HG03460 (cell line): ENCODE measurements at regions not wholly inside any gene's neighbourhood (a gene's known extent, or its start where the extent isn't known, plus 50 kb on each side); places are given as distances from the start of the nearest gene placed in this dataset.

Experiments used
- ATAC-seq: cut with Tn5 transposase; IDR thresholded peaks from one replicate; pipeline ENCODE4 v1.9.1; 2021; ENCODE audit not compliant: unreplicated experiment

DNA sequence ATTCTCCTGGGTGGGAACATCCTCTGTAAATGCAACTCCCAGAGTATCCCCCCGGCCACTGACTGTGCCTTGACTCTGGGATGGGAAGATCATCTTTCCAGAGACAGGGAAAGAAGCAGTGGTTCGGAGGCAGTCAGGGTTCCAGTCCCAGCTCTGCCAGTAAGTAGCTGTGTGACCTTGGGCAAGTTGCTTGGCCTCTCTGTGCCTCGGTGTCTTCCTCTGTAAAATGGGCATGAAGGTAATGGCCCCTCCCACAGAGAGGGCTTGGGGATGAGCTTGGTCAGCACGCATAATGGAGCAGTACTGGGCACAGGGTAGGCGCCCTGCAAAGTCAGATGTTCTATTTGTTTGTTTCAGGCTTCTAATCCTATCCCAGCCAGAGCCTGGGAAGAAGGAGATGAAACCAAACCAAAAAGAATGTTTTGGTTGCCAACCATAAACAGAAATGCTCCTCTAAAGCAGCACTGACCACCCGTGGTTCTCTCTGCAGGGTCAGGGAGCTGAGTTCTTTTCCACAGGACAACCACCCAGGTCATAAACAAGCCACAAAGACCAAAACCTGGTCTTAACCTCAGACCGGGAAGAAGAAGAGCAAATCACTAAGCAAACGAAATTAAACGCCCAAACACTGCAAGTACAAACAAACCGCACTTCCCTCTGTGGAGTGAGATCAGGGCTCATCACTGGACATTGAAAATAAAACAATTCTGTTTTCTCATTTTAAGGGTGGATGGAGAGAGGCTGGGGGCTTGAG lies 381.0 kb upstream of the SULF2 start:
- no peak for ATAC-seq

DNA sequence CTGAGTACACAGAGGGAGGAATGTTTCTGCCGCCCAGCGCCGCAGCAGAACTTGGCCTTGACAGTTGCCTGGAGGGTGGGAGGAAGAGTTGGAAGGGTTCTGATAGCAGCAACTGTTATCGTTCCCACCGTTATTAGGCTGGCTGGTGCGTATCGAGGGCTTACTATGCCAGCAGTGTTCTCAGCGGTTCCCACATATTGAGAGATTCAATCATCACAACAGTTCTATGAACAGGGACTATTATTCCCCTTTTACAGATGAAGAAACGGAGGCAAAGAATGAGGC lies 380.1 kb upstream of the SULF2 start:
- no peak for ATAC-seq

DNA sequence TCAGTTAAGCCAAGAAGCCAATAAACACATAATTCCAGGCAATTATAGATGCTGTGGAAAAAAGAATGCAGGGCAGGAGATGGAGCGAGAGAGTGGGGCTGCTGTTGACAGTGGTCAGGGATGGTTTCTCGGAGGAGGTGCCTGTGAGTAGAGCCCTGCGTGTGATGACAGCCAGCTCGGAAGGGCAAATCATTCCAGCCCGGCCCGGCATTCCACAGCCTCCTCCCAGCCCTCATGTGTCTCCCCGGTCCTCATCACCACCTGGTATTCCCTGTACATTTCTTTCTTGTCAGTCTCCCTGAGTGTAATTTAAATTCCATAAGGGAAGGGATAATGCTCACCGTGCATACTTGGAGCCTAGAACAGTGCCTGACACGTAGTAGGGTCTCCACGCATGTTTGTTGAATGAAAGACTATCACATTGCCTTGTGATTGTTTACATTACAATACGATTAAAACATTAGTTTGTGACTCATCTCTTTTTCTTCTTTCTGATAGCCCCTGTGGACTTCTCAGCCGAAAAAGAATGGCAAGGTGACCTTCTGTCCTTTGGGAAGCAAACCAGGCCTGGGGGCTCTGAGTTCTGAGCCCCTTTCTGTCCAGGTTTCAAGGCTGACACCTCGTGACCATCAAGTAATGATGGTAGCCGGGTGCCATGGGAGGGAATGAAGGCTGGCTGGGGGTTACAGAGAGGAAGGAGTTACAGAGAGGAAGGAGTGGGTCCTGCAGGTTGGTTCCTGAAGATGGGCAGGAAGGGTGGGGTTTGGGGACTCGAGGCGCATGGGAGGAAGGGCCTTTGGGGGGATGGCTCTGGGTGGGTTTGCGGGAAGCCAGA lies 379.5 kb upstream of the SULF2 start:
- ATAC-seq = no peak

DNA sequence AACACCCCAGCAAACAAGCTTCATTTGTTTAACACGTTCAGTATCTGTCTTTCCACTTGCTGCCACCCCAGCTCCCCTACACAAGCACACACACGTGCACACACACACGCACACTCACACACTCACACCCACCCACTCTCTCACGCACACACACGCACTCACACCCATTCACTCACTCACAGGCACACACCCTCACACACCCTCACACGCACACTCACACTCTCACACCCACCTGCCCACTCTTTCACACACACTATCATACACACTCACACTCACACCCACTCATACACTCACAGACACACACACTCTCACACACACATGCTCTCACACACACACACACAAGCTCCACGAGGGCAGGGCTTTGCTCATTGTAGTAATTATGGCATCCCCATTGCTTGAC lies 378.8 kb upstream of the SULF2 start:
- no peak for ATAC-seq

DNA sequence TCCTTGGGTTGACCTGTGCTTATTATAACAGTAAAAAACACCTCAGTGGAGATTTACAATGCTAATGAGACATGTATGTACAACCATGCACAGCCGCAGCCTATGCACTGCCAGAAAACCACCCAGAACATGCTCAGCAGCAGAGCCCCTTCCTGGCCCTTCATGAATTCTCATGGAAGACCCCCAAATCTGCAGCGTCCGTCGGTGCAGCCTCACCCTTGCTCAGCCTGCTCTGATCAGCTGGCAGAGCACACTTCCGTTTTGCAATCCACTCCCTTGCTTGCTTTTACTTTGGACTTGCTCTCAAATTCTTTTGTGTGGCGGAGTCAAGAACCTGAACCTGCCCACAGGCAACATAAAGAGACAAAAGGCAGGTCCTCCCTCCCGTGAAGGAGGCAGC lies 378.2 kb upstream of the SULF2 start:
- no peak for ATAC-seq

DNA sequence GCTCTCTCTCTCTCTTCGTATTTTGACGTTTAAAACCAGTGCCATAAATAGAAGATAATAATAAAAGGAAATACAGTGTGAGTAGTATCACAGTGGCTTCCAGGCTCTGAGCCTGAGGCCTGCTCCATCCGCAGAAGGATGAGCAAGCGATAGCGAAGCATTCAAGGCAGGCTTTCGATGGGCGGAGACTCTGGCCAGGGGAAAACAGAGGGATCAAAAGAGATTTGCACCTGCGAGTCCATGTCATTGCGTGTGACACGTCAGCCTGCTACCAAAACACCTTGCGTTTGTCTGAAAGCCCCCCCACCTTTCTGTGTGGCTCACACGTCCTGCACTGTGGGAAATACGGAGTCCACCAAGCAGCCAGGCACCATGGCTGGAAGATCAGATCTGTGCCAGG lies 377.3 kb upstream of the SULF2 start:
- no peak for ATAC-seq

DNA sequence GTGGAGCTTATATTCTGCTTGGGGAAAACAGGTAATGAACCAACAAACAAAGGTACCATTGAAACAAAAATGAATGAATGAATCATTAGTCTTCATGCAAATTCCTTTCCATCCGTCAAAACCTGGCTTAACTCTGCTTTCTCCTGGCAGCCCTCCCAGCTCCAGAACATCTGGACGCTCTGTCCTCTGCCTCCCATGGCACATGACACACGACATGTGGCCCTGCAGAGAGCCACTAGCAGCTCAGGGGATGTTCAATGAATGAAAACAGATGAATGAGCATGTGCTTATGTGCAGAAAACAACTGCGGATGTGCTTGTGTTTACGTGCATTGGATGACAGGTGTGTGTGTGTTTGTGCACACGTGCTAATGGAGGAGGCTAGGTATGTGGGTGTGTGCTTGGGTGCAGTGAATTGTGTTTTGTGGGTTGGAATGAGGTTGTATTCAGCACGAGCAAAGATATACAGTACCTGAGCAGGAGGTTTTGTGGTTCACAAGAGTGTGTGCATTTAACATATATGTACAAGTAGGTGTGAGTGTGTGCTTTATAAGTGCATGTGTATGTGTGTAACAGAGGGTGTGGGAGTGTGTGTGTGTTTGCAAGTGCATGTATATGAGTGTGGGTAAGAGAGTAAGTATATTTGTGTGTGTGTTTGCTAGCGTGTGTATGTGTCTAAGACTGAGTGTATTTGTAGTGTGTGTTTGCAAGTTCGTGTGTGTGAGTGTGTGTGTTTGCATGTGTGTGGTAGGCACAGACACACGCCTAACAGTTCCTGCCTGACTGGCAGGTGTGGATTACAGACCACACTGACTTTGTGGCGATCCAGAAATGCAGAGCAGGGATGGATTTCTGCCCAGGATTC lies 374.1 kb upstream of the SULF2 start:
- no peak for ATAC-seq

DNA sequence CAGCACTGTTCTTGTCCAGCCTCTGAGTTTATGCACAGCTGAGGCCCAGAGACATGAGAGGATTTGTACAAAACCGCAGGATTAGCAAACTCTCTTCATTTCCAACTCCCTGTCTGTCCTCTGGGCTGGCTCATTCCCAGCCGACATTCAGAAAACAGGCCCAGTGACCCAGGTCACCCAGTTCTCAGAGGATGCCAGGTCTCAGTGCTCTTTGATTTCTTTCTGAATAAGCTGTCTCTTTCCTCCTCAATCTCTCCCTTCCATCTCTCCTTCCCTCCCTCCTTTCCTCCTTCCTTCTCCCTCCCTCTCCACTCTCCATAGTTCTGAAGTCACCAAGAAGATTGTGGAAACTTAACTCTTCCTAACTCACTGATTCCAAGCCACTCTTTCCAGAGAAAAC lies 372.7 kb upstream of the SULF2 start:
- ATAC-seq = no peak

DNA sequence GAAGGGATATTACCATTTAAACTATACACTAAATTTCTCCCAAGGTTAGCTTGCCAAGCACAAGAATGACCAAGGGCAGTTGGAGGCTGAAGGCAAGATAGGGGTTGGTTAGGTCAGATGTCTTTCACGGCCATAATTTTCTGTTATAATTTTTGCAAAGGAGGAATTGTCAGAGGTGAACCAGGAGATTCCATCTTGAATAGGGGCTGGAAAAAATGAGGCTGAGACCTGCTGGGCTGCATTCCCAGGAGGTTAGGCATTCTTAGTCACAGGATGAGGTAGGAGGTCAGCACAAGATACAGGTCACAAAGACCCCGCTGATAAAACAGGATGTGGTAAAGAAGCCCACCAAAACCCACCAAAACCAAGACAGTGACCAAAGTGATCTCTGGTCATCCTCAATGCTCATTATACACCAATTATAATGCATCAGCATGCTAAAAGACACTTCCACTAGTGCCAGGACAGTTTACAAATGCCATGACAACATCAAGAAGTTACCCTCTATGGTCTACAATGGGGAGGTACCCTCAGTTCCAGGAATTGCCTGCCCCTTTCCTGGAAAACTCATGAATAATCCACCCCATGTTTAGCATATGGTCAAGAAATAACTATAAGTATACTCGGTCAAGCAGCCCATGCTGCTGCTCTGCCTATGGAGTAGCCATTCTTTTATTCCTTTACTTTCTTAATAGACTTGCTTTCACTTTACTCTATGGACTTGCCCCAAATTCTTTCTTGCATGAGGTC lies 371.8 kb upstream of the SULF2 start:
- ATAC-seq = no peak

DNA sequence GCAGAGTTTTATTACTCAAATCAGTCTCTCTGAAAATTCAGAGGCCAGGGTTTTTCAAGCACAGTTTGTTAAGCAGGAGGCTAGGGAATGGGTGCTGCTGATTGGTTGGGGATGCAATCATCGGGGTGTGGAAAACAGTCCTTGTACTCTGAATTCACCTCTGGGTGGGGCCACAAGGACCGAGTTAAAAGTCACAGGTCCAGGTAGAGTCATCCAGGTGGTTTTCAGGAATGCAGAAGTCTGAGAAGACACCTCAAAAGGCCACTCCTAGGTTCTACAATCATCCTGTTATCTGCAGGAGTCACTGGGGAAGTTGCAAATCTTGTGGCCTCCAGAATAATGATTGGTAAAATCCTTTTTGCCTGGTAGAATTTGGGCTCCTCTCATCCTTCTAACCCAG lies 371.2 kb upstream of the SULF2 start:
- no peak for ATAC-seq

DNA sequence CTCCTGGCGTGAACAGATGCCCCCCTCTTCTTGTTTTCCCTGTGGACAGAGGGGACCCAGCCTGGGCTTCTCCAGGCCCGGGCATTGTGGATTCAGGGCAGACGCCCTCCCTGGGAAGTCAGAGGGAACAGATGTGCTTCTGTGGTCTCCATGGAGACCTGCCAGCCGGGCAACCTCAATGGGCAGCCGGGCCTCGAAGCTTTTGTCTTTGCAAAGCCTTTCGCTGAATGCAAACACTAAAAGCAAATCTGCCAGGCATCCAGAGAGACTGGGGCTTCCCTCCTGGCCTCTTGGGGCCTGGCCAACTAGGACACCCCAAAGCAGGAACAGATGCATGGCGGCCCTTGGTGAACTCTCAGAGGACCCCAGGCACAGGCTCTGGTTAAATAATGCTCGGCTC lies 370.0 kb upstream of the SULF2 start:
- ATAC-seq = no peak

DNA sequence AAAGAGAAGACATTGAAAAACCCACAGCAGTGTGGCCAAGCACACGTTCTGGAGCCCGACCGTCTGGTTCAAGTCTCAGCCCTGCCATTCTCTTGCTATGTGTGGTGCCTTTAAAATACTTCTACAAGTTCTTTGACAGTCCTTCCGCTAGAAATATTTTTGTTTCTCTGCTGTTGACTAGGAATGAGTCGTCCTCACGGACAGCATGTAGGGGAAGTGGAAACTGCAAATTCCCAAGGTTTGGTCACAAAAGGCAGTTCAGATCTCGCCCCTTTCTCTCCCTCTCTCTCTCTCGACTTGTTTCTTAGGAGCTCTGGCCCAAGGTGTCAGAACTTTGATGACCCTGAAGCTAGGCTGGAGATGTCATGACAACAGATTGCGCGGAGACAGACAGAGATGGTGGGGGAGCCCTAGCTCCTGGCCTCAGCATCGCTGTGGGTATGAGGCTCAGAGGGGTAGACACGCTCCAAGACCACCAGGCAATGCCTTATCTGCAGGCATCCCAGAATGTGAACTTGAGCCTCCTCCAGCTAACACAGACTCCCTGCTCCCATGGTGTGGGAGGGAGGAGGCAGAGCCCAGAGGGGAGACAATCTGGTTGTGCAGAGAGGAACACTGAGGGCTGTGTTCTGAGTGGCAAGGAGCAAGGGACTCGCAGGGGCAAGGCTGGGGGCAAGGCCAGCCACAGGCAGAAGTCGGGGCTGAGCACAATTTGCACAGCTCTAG lies 368.9 kb upstream of the SULF2 start:
- ATAC-seq = no peak

DNA sequence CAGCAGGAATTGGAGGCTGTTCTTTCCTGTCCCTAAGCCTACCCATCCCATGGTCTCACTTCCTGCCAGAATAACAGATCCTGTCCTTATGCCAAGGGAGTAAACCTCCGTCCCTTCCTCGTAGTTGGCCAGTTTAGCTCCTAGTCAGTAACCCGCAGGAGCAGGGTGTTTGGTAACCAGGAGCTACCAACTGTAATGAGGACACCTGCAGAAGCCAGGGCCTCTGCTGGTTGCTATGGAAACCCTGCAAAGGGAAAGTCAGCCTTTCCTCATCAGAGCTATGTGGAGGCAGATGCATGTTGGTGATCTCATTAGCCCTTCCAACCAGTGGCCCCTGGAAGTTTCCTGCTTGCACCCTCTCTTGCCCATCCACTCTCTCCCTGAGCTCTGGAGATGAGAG lies 368.2 kb upstream of the SULF2 start:
- no peak for ATAC-seq

DNA sequence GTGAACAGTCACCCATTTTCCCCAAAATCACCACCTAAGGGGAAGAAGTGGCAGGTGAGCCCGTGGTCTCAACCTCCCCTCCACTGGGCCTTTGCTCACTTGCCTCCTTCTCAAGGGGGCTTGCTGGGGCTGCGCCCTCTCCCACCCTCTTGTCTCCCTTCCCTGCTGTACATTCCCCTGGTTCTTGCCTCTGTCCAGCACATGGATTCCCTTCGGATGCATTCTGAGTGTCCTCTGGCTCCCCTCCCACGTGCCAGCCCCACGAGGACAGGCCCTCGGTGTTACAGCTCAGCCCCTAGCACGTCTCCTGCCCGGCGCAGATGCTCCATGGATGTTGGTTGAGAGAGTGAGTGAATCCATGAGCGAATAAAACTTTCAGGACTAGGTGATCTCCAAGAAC lies 367.8 kb upstream of the SULF2 start:
- ATAC-seq = no peak

DNA sequence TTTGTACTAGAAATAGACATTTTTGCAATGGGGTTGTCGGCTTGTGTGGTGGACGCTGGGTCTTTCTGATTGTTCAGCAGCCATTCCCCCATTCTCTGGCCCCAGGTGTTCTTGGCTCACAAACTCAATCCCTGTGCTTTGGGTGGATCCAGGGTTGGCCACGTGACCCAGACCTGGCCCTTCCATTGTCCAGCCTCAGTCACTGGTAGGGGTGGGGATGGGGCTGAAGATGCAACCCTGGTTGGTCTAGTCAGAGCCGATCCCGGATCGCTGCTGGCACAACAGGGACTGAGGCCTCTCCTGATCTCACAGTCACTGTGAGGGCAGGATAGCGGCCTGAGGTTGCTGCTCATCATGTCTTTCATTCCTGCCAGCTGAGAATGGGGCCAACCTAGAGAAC lies 365.3 kb upstream of the SULF2 start:
- ATAC-seq = no peak

DNA sequence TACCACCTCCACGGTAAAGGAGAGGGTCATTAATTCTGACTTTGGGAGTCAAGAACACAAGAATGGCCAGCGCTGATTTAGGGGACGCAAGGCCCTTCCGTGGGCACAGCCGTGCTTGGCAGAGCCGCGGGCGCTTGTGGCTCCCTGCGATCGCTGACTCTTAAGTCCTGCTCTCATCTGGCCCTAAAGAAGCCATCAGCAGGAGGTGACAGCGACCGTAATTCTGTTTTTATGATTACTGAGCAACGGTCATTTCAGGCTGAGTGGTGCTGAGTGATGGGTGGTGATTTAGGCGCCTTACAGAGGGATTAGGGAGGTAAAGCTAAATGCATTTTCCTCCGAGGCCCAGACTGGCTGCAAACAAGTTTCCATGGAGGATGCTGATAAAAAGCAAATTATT lies 364.6 kb upstream of the SULF2 start:
- no peak for ATAC-seq

DNA sequence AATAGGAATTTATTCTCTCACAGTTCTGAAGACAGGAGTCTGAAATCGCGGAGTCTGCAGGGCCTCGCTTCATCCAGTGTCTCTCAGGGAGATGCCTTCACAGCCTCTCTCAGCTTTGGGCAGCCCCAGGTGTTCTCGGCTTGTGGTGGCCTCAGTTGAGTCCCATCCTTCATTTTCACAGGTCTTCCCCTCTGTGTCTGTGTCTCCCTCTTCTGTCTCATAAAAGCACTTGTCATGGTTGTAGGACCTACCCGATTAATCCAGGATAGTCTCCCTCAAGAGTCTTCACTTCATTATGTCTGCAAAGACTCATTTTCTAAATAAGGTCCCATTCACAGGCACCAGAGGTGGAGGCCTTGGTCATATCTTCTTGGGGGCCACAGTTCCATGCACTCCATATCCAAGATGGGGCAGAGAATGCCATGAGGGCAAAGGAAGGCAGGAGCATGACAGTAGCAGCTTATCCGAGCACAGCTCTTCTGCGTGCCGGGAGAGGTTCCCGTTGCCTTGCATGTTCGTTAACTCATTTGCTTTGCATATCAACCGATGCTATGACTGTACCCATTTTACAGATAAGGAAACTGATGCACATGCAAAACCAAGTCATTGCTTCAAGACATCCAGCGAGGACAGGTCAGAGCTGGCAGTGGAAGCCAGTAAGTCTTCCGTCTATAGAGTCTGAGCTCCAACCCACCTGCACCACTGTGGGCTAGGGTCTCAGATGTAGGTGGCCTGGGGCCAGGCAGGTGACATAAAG lies 363.8 kb upstream of the SULF2 start:
- no peak for ATAC-seq

DNA sequence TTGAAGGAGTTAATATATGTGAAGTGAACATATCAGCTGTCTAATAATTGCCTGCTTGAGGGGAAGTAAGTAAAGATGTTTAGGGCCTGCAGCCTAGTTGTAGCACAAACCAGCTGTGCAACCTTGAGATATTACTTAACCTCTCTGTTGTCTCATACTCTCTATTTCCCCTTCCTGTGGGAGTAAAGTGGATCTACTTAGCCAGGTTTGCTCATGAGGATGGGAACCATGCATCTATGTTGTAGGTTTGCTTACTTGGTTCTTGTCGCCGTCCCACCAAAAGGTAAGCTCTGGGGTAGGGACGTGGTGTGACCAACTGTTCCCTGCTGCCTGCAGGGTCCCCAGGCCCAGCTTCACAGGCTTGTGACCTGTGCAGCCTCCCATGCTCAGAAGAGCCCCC lies 362.7 kb upstream of the SULF2 start:
- ATAC-seq = no peak

DNA sequence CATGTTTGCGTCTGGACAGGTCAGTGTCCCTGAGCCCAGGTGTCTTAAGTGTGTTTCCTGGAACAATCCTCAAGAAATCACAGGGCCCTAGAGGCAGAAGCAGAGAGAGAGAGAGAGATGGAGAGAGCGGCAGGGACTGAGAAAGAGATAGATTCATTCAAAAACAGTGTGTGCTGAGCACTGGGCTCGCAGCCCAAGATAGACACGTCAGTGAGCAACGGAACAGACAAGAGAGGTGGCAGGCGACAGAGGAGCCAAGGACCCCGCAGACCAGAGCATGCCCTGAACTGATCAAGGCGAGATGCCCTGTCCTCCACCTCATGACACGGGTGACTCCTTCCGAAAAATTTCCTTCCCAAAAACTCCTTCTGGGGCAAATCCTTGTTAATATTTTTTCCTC lies 362.0 kb upstream of the SULF2 start:
- ATAC-seq = no peak

DNA sequence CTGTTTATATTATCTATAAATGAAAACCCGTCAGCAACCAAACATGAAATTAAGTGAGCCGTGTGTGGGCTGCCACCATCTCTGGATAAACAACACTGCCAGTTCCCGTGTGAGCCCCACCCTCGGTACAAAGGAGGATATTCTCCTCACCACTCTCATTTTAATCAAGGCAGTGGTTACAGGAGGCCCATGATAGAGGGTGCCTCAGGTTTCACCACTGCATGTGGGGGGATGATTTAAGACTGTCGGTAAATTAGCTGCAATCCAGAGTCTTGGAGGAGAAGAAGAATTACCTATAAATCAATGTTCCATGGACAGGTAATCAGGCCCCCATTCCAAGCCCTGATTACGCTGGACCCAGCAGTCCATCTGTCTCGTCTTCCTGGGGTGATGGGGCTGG lies 361.6 kb upstream of the SULF2 start:
- no peak for ATAC-seq
